ENCODE measurements at regions not wholly inside any gene's neighbourhood (a gene's known extent, or its start where the extent isn't known, plus 50 kb on each side); places are given as distances from the start of the nearest gene placed in this dataset.
A peak's percentile ranks its signal among the peaks of the same experiment; 100 is the strongest.

- no peak for DNase-seq (ENCODE audit: low read depth in 2 of 2)
Measured at GRCh38 chr17:79353016-79353415, 257.8 kb downstream of the RBFOX3 start.

- no peak for DNase-seq (ENCODE audit: low read depth in 2 of 2)
Measured at GRCh38 chr17:79350533-79350932, 260.3 kb downstream of the RBFOX3 start.

- DNase-seq (ENCODE audit: low read depth in 2 of 2) = no peak
Measured at GRCh38 chr17:79349506-79350400, 261.1 kb downstream of the RBFOX3 start.

GRCh38 chr17:79342376-79342775 lies 267.8 kb downstream of the ENGASE start:
- DNase-seq (ENCODE audit: low read depth in 2 of 2) = no peak

GRCh38 chr17:79341816-79342215 lies 267.2 kb downstream of the ENGASE start:
- DNase-seq (ENCODE audit: low read depth in 2 of 2) = no peak

- DNase-seq (ENCODE audit: low read depth in 2 of 2) = no peak
Measured at GRCh38 chr17:79341222-79341780, 266.7 kb downstream of the ENGASE start.

GRCh38 chr17:79340333-79341221 lies 266.0 kb downstream of the ENGASE start:
- DNase-seq (ENCODE audit: low read depth in 2 of 2) = no peak

- no peak for DNase-seq (ENCODE audit: low read depth in 2 of 2)
Measured at GRCh38 chr17:79339321-79339720, 264.7 kb downstream of the ENGASE start.

GRCh38 chr17:79338604-79339003 lies 264.0 kb downstream of the ENGASE start:
- no peak for DNase-seq (ENCODE audit: low read depth in 2 of 2)

- DNase-seq (ENCODE audit: low read depth in 2 of 2) = no peak
Measured at GRCh38 chr17:79338152-79338551, 263.5 kb downstream of the ENGASE start.

GRCh38 chr17:79337053-79337452 lies 262.4 kb downstream of the ENGASE start:
- DNase-seq (ENCODE audit: low read depth in 2 of 2) = no peak

GRCh38 chr17:79335456-79335855 lies 260.8 kb downstream of the ENGASE start:
- DNase-seq (ENCODE audit: low read depth in 2 of 2) = no peak

- DNase-seq (ENCODE audit: low read depth in 2 of 2) = no peak
Measured at GRCh38 chr17:79332011-79332554, 257.5 kb downstream of the ENGASE start.

- DNase-seq (ENCODE audit: low read depth in 2 of 2) = no peak
Measured at GRCh38 chr17:79331492-79331891, 256.9 kb downstream of the ENGASE start.

GRCh38 chr17:79330696-79331095 lies 256.1 kb downstream of the ENGASE start:
- no peak for DNase-seq (ENCODE audit: low read depth in 2 of 2)

- no peak for DNase-seq (ENCODE audit: low read depth in 2 of 2)
Measured at GRCh38 chr17:79330229-79330628, 255.6 kb downstream of the ENGASE start.

GRCh38 chr17:79326814-79327213 lies 252.2 kb downstream of the ENGASE start:
- DNase-seq (ENCODE audit: low read depth in 2 of 2) = no peak

- peak in 1 of 2 donors; percentile 8 for DNase-seq (ENCODE audit: low read depth in 2 of 2)
Measured at GRCh38 chr17:79325709-79326430, 251.2 kb downstream of the ENGASE start.

GRCh38 chr17:79324194-79324593 lies 249.6 kb downstream of the ENGASE start:
- DNase-seq (ENCODE audit: low read depth in 2 of 2) = no peak

- DNase-seq (ENCODE audit: low read depth in 2 of 2) = no peak
Measured at GRCh38 chr17:79323566-79323965, 248.9 kb downstream of the ENGASE start.
